ENCODE measurements at regions not wholly inside any gene's neighbourhood (a gene's known extent, or its start where the extent isn't known, plus 50 kb on each side); places are given as distances from the start of the nearest gene placed in this dataset.

DNA sequence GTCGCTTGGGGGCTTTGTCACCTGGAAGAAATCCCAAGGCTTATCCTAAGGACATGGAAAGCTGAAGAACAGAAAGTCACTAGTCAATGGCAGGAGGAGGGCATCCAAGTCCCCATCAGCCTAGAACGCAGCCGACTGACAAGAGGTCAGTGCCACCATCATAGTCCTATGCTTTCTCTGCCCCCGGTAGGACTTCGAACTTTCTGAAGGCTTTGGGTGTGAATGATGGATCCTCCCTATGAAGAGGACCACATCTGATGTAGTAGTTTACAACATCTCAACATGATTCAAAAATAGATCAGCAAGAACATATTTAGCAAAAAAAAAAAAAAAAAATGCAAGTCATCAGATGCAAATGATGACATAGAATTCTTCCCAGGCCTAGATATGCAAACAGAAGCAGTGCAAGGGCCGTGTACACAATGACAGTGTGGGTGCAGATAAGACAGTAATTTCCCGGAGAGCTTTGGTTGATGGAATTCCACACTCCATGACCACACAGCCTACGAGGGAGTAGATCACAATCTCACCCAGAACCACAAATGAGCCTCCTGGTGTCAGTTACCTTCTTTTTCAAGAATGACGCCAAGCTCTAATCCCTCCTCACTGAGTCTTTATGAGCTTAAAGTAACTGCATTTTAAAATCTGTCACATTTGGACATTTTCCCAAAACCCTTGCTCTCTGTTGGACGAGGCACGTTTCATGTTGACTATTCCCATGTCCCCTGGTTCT, 88.2 kb downstream of the PSMG1 start (continued):
- TF ChIP-seq, protein P1, sequence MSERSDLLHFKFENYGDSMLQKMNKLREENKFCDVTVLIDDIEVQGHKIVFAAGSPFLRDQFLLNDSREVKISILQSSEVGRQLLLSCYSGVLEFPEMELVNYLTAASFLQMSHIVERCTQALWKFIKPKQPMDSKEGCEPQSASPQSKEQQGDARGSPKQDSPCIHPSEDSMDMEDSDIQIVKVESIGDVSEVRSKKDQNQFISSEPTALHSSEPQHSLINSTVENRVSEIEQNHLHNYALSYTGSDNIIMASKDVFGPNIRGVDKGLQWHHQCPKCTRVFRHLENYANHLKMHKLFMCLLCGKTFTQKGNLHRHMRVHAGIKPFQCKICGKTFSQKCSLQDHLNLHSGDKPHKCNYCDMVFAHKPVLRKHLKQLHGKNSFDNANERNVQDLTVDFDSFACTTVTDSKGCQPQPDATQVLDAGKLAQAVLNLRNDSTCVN (tag by site-specific recombination; optimal IDR thresholded peaks at IDR 0.05): no peak
- TF ChIP-seq, protein P2, sequence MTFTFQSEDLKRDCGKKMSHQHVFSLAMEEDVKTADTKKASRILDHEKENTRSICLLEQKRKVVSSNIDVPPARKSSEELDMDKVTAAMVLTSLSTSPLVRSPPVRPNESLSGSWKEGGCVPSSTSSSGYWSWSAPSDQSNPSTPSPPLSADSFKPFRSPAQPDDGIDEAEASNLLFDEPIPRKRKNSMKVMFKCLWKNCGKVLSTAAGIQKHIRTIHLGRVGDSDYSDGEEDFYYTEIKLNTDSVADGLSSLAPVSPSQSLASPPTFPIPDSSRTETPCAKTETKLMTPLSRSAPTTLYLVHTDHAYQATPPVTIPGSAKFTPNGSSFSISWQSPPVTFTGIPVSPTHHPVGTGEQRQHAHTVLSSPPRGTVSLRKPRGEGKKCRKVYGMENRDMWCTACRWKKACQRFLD (tag by site-specific recombination; IDR thresholded peaks at IDR 0.05): no peak
- TF ChIP-seq ZNF785 (tag by site-specific recombination; IDR thresholded peaks at IDR 0.05) (no peak), GLIS2 (tag by site-specific recombination; IDR thresholded peaks at IDR 0.05) (no peak), ZNF561 (tag by site-specific recombination; IDR thresholded peaks at IDR 0.05; ENCODE audit: borderline replicate concordance) (peak; percentile 61; the same call in 1 of the 2 replicates), KLF7 (tag by site-specific recombination; IDR thresholded peaks at IDR 0.05; ENCODE audit: borderline replicate concordance) (no peak), KLF8 (tag by site-specific recombination; IDR thresholded peaks at IDR 0.05) (peak; percentile 71; the same call in 1 of the 2 replicates), ZNF514 (tag by site-specific recombination; IDR thresholded peaks at IDR 0.05) (no peak), ZNF266 (tag by site-specific recombination; IDR thresholded peaks at IDR 0.05; ENCODE audit: low read depth) (no peak), ZNF768 (tag by site-specific recombination; IDR thresholded peaks at IDR 0.05) (no peak), ZBTB17 (tag by site-specific recombination; IDR thresholded peaks at IDR 0.05) (no peak), ZNF677 (tag by site-specific recombination; IDR thresholded peaks at IDR 0.05) (no peak), MZF1 (tag by site-specific recombination; IDR thresholded peaks at IDR 0.05; ENCODE audit: borderline replicate concordance) (peak; percentile 92; the same call in 1 of the 2 replicates), ZNF248 (tag by site-specific recombination; IDR thresholded peaks at IDR 0.05) (no peak), ZNF621 (tag by site-specific recombination; IDR thresholded peaks at IDR 0.05) (no peak), MYNN (tag by site-specific recombination; IDR thresholded peaks at IDR 0.05; ENCODE audit: borderline replicate concordance) (no peak), ZNF324 (tag by site-specific recombination; IDR thresholded peaks at IDR 0.05) (peak; percentile 69), ZNF585B (tag by site-specific recombination; IDR thresholded peaks at IDR 0.05) (no peak), ZNF555 (tag by site-specific recombination; conservative IDR thresholded peaks at IDR 0.05) (no peak), ZNF560 (tag by site-specific recombination; IDR thresholded peaks at IDR 0.05; ENCODE audit: borderline replicate concordance) (no peak)
- TF ChIP-seq, protein P3, sequence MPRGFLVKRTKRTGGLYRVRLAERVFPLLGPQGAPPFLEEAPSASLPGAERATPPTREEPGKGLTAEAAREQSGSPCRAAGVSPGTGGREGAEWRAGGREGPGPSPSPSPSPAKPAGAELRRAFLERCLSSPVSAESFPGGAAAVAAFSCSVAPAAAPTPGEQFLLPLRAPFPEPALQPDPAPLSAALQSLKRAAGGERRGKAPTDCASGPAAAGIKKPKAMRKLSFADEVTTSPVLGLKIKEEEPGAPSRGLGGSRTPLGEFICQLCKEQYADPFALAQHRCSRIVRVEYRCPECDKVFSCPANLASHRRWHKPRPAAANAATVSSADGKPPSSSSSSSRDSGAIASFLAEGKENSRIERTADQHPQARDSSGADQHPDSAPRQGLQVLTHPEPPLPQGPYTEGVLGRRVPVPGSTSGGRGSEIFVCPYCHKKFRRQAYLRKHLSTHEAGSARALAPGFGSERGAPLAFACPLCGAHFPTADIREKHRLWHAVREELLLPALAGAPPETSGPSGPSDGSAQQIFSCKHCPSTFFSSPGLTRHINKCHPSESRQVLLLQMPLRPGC (tag by site-specific recombination; IDR thresholded peaks at IDR 0.05): peak; percentile 99
- TF ChIP-seq, protein P4, sequence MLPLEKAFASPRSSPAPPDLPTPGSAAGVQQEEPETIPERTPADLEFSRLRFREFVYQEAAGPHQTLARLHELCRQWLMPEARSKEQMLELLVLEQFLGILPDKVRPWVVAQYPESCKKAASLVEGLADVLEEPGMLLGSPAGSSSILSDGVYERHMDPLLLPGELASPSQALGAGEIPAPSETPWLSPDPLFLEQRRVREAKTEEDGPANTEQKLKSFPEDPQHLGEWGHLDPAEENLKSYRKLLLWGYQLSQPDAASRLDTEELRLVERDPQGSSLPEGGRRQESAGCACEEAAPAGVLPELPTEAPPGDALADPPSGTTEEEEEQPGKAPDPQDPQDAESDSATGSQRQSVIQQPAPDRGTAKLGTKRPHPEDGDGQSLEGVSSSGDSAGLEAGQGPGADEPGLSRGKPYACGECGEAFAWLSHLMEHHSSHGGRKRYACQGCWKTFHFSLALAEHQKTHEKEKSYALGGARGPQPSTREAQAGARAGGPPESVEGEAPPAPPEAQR (tag by site-specific recombination; IDR thresholded peaks at IDR 0.05): no peak
- TF ChIP-seq, protein P5, sequence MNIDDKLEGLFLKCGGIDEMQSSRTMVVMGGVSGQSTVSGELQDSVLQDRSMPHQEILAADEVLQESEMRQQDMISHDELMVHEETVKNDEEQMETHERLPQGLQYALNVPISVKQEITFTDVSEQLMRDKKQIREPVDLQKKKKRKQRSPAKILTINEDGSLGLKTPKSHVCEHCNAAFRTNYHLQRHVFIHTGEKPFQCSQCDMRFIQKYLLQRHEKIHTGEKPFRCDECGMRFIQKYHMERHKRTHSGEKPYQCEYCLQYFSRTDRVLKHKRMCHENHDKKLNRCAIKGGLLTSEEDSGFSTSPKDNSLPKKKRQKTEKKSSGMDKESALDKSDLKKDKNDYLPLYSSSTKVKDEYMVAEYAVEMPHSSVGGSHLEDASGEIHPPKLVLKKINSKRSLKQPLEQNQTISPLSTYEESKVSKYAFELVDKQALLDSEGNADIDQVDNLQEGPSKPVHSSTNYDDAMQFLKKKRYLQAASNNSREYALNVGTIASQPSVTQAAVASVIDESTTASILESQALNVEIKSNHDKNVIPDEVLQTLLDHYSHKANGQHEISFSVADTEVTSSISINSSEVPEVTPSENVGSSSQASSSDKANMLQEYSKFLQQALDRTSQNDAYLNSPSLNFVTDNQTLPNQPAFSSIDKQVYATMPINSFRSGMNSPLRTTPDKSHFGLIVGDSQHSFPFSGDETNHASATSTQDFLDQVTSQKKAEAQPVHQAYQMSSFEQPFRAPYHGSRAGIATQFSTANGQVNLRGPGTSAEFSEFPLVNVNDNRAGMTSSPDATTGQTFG (tag by site-specific recombination; IDR thresholded peaks at IDR 0.05; ENCODE audit: borderline replicate concordance): no peak
- TF ChIP-seq, protein P6, sequence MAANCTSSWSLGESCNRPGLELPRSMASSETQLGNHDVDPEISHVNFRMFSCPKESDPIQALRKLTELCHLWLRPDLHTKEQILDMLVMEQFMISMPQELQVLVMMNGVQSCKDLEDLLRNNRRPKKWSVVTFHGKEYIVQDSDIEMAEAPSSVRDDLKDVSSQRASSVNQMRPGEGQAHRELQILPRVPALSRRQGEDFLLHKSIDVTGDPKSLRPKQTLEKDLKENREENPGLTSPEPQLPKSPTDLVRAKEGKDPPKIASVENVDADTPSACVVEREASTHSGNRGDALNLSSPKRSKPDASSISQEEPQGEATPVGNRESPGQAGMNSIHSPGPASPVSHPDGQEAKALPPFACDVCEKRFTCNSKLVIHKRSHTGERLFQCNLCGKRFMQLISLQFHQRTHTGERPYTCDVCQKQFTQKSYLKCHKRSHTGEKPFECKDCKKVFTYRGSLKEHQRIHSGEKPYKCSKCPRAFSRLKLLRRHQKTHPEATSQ (tag by site-specific recombination; IDR thresholded peaks at IDR 0.05): peak; percentile 59; the same call in 1 of the 2 replicates
- TF ChIP-seq, protein P7, sequence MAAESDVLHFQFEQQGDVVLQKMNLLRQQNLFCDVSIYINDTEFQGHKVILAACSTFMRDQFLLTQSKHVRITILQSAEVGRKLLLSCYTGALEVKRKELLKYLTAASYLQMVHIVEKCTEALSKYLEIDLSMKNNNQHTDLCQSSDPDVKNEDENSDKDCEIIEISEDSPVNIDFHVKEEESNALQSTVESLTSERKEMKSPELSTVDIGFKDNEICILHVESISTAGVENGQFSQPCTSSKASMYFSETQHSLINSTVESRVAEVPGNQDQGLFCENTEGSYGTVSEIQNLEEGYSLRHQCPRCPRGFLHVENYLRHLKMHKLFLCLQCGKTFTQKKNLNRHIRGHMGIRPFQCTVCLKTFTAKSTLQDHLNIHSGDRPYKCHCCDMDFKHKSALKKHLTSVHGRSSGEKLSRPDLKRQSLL (tag by site-specific recombination; IDR thresholded peaks at IDR 0.05): 0 out of 2 replicates have a peak, but pooled peaks have one; percentile 22
- TF ChIP-seq, protein P8, sequence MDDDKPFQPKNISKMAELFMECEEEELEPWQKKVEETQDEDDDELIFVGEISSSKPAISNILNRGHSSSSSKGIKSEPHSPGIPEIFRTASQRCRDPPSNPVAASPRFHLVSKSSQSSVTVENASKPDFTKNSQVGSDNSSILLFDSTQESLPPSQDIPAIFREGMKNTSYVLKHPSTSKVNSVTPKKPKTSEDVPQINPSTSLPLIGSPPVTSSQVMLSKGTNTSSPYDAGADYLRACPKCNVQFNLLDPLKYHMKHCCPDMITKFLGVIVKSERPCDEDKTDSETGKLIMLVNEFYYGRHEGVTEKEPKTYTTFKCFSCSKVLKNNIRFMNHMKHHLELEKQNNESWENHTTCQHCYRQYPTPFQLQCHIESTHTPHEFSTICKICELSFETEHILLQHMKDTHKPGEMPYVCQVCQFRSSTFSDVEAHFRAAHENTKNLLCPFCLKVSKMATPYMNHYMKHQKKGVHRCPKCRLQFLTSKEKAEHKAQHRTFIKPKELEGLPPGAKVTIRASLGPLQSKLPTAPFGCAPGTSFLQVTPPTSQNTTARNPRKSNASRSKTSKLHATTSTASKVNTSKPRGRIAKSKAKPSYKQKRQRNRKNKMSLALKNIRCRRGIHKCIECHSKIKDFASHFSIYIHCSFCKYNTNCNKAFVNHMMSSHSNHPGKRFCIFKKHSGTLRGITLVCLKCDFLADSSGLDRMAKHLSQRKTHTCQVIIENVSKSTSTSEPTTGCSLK (tag by site-specific recombination; IDR thresholded peaks at IDR 0.05): no peak
